ENCODE measurements at regions not wholly inside any gene's neighbourhood (a gene's known extent, or its start where the extent isn't known, plus 50 kb on each side); places are given as distances from the start of the nearest gene placed in this dataset.

DNA sequence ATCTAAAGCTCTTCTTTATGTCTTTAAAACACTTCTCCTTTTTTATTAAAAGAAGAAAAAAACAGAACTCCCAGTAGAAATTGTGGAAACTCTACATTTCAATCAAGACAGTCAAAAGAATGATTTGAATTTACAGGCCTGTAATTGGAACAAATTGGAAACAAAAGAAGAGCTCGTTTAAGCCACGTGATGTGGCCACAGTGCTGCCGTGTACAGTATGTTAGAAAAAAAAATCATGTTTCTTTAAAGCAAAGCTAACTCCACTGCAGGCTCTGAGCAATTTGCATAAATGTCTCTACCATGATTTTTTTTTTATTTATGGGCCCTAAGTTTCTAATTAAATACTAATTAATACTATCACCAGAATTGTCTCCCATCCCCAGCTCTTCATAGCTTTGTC is 325.6 kb downstream of the ZSWIM6 start:
- TF ChIP-seq, protein P1, sequence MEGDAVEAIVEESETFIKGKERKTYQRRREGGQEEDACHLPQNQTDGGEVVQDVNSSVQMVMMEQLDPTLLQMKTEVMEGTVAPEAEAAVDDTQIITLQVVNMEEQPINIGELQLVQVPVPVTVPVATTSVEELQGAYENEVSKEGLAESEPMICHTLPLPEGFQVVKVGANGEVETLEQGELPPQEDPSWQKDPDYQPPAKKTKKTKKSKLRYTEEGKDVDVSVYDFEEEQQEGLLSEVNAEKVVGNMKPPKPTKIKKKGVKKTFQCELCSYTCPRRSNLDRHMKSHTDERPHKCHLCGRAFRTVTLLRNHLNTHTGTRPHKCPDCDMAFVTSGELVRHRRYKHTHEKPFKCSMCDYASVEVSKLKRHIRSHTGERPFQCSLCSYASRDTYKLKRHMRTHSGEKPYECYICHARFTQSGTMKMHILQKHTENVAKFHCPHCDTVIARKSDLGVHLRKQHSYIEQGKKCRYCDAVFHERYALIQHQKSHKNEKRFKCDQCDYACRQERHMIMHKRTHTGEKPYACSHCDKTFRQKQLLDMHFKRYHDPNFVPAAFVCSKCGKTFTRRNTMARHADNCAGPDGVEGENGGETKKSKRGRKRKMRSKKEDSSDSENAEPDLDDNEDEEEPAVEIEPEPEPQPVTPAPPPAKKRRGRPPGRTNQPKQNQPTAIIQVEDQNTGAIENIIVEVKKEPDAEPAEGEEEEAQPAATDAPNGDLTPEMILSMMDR (IDR thresholded peaks at IDR 0.05): no peak
- no peak for TF ChIP-seq POLR2A (IDR thresholded peaks at IDR 0.05)

All from lower leg skin (tissue), 3 donors.